Liver (tissue), 8 donors: ENCODE measurements at regions not wholly inside any gene's neighbourhood (a gene's known extent, or its start where the extent isn't known, plus 50 kb on each side); places are given as distances from the start of the nearest gene placed in this dataset.

Source experiments
- DNase-seq: peaks from one replicate; pipeline ENCODE4 v3.0.0-alpha.2; 2017; ENCODE audit warnings: low spot score
- H3K27ac ChIP-seq, 2 donors: one replicate each; pipeline ENCODE4 v1.7.0; 2013; ENCODE audit warnings: inconsistent platforms in 2 of 2, low read length in 2 of 2, control low read depth in 1 of 2, low read depth in 1 of 2, mild to moderate bottlenecking in 1 of 2
- H3K27me3 ChIP-seq, 4 donors: one replicate each; pipeline versions ENCODE4 v1.6.1 to v1.7.0; 2013; ENCODE audit warnings: low read length in 3 of 4, inconsistent platforms in 1 of 4, mild to moderate bottlenecking in 1 of 4, moderate library complexity in 1 of 4; ENCODE audit not compliant: control insufficient read depth in 4 of 4, insufficient read depth in 4 of 4
- H3K36me3 ChIP-seq, 4 donors: one replicate each; pipeline versions ENCODE4 v1.6.1 to v1.7.0; 2013; ENCODE audit warnings: low read length in 3 of 4, mild to moderate bottlenecking in 3 of 4, low read depth in 1 of 4, moderate library complexity in 1 of 4; ENCODE audit not compliant: control insufficient read depth in 4 of 4, insufficient read depth in 3 of 4
- H3K4me1 ChIP-seq, 4 donors: one replicate each; pipeline versions ENCODE4 v1.6.1 to v1.7.0; 2013; ENCODE audit warnings: low read length in 3 of 4, mild to moderate bottlenecking in 3 of 4, moderate library complexity in 1 of 4; ENCODE audit not compliant: control insufficient read depth in 4 of 4, insufficient read depth in 4 of 4
- H3K4me3 ChIP-seq, 3 donors: one replicate each; pipeline versions ENCODE4 v1.6.1 to v1.7.0; 2013; ENCODE audit warnings: low read length in 3 of 3, control low read depth in 1 of 3, low read depth in 1 of 3, mild to moderate bottlenecking in 1 of 3
- H3K9ac ChIP-seq, 2 donors: one replicate each; pipeline ENCODE4 v1.7.0; 2013; ENCODE audit warnings: low read length in 2 of 2, mild to moderate bottlenecking in 2 of 2, moderate library complexity in 2 of 2, control low read depth in 1 of 2, low read depth in 1 of 2
- H3K9me3 ChIP-seq, 4 donors: one replicate each; pipeline versions ENCODE4 v1.6.1 to v1.7.0; 2013; ENCODE audit warnings: low read length in 3 of 4; ENCODE audit not compliant: control insufficient read depth in 4 of 4
- ATF3 ChIP-seq: IDR thresholded peaks from 2 replicates; pipeline ENCODE4 v1.6.1; 2016; ENCODE audit warnings: antibody characterized with exemption
- CTCF ChIP-seq: fragments of 150-350 bp; IDR thresholded peaks from 2 replicates; pipeline ENCODE4 v1.5.1; 2017; ENCODE audit warnings: improper control_type of control experiment, low read depth, low read length; ENCODE audit not compliant: missing input control
- EGR1 ChIP-seq, 2 donors: IDR thresholded peaks; 2 replicates each; pipeline ENCODE4 v1.6.1; 2016 to 2018; ENCODE audit warnings: antibody characterized with exemption in 2 of 2, low read depth in 2 of 2
- FOXA1 ChIP-seq: IDR thresholded peaks from 2 replicates; pipeline ENCODE4 v1.6.1; 2016; ENCODE audit warnings: antibody characterized with exemption
- FOXA2 ChIP-seq: IDR thresholded peaks from 2 replicates; pipeline ENCODE4 v1.6.1; 2016; ENCODE audit warnings: antibody characterized with exemption
- GABPA ChIP-seq, 2 donors: IDR thresholded peaks in 1 of 2; conservative IDR thresholded peaks in 1 of 2; 2 replicates each; pipeline ENCODE4 v1.6.1; 2016; ENCODE audit warnings: antibody characterized with exemption in 2 of 2, mild to moderate bottlenecking in 1 of 2, moderate library complexity in 1 of 2
- HNF4A ChIP-seq, 2 donors: conservative IDR thresholded peaks; 2 replicates each; pipeline ENCODE4 v1.6.1; 2016; ENCODE audit warnings: antibody characterized with exemption in 2 of 2, mild to moderate bottlenecking in 2 of 2
- HNF4G ChIP-seq: IDR thresholded peaks from 2 replicates; pipeline ENCODE4 v1.6.1; 2016; ENCODE audit warnings: antibody characterized with exemption
- JUND ChIP-seq, 2 donors: IDR thresholded peaks; 2 replicates each; pipeline ENCODE4 v1.6.1; 2016; ENCODE audit warnings: antibody characterized with exemption in 2 of 2
- MAX ChIP-seq: IDR thresholded peaks from 2 replicates; pipeline ENCODE4 v1.6.1; 2016; ENCODE audit warnings: antibody characterized with exemption
- NR2F2 ChIP-seq: IDR thresholded peaks from 2 replicates; pipeline ENCODE4 v1.6.1; 2016; ENCODE audit warnings: antibody characterized with exemption
- RAD21 ChIP-seq, 2 donors: IDR thresholded peaks; 2 replicates each; pipeline ENCODE4 v1.6.1; 2016; ENCODE audit warnings: antibody characterized with exemption in 2 of 2, mild to moderate bottlenecking in 2 of 2
- REST ChIP-seq: IDR thresholded peaks from 2 replicates; pipeline ENCODE4 v1.6.1; 2016; ENCODE audit warnings: antibody characterized with exemption, mild to moderate bottlenecking
- RXRA ChIP-seq, 2 donors: IDR thresholded peaks; 2 replicates each; pipeline ENCODE4 v1.6.1; 2017 to 2018; ENCODE audit warnings: antibody characterized with exemption in 2 of 2, mild to moderate bottlenecking in 1 of 2
- SP1 ChIP-seq: IDR thresholded peaks from 2 replicates; pipeline ENCODE4 v1.6.1; 2018; ENCODE audit warnings: antibody characterized with exemption, mild to moderate bottlenecking
- TAF1 ChIP-seq: conservative IDR thresholded peaks from 2 replicates; pipeline ENCODE4 v1.6.1; 2016; ENCODE audit warnings: antibody characterized with exemption, mild to moderate bottlenecking
- YY1 ChIP-seq: IDR thresholded peaks from 2 replicates; pipeline ENCODE4 v1.6.1; 2016; ENCODE audit warnings: antibody characterized with exemption, mild to moderate bottlenecking
- ZBTB33 ChIP-seq: IDR thresholded peaks from 2 replicates; pipeline ENCODE4 v1.6.1; 2016; ENCODE audit warnings: antibody characterized with exemption
- WGBS: extraction: QIAGEN DNeasy Blood & Tissue Kit; methylation state at CpG from one replicate; pipeline ENCODE4 v1.1.7; 2013; 5-methylcytosine and 5-hydroxymethylcytosine counted together
- donor health status: healthy.
- donor health status: healthy.
- donor health status: healthy.
- donor health status: healthy.
- donor health status: healthy.

- H3K9ac ChIP-seq: no peak overlapping the region
- H3K36me3 ChIP-seq: no peaks in the 10 kb centered on the region
- WGBS: 74% methylated on average over 4 of the region's 4 CpGs
- H3K9me3 ChIP-seq: peaks cover 0 to 4% (median 0%) of the 10 kb centered on the region in 4 donors
- no peak overlapping the region for H3K4me3 ChIP-seq
- TF ChIP-seq REST (no peak), NR2F2 (no peak), TAF1 (no peak), RXRA (IDR thresholded peaks at IDR 0.05) (no peak), RAD21 (IDR thresholded peaks at IDR 0.05) (no peak), SP1 (no peak), GABPA (IDR thresholded peaks at IDR 0.05 in 1 of 2, conservative IDR thresholded peaks at IDR 0.05 in 1 of 2) (no peak), FOXA2 (no peak), HNF4G (no peak), YY1 (no peak), ATF3 (no peak), EGR1 (IDR thresholded peaks at IDR 0.05; ENCODE audit: low read depth in 2 of 2) (no peak)
- DNase-seq: no peak
- H3K27ac ChIP-seq: no peak overlapping the region
- H3K4me1 ChIP-seq: no peaks in the 10 kb centered on the region
- H3K27me3 ChIP-seq: no peaks in the 10 kb centered on the region
Observed at GRCh38 chr20:48178633-48179032, 393.4 kb upstream of the SULF2 start.

- no peaks in the 10 kb centered on the region for H3K36me3 ChIP-seq
- no peak overlapping the region for H3K9ac ChIP-seq
- peaks cover 0 to 6% (median 4%) of the 10 kb centered on the region in 4 donors for H3K9me3 ChIP-seq
- H3K27me3 ChIP-seq: no peaks in the 10 kb centered on the region
- no peak for DNase-seq
- TF ChIP-seq JUND (IDR thresholded peaks at IDR 0.05) (no peak), TAF1 (no peak), RXRA (IDR thresholded peaks at IDR 0.05) (no peak), NR2F2 (no peak), MAX (no peak), SP1 (no peak), FOXA1 (no peak), ATF3 (no peak), HNF4A (conservative IDR thresholded peaks at IDR 0.05) (no peak), HNF4G (no peak), EGR1 (IDR thresholded peaks at IDR 0.05; ENCODE audit: low read depth in 2 of 2) (no peak), CTCF (no peak), ZBTB33 (no peak), GABPA (IDR thresholded peaks at IDR 0.05 in 1 of 2, conservative IDR thresholded peaks at IDR 0.05 in 1 of 2) (no peak), FOXA2 (no peak)
- H3K4me3 ChIP-seq: no peak overlapping the region
- WGBS: 88% methylated on average over 8 of the region's 8 CpGs
- no peaks in the 10 kb centered on the region for H3K4me1 ChIP-seq
- no peak overlapping the region for H3K27ac ChIP-seq
Observed at GRCh38 chr20:48177058-48177457, 391.8 kb upstream of the SULF2 start.
